ENCODE measurements at regions not wholly inside any gene's neighbourhood (a gene's known extent, or its start where the extent isn't known, plus 50 kb on each side); places are given as distances from the start of the nearest gene placed in this dataset.

GRCh38 chr14:36013483-36013882, 163.0 kb downstream of the PTCSC3 start:
- Mint-ChIP-seq H3K27me3 (peaks cover 11% of the 10 kb centered on the region), H3K4me3 (no peak overlapping the region), H3K4me1 (ENCODE audit: unreplicated experiment) (no peaks in the 10 kb centered on the region), H3K36me3 (no peaks in the 10 kb centered on the region), H3K27ac (no peak overlapping the region), H3K9me3 (no peaks in the 10 kb centered on the region)
- no peak for DNase-seq (ENCODE audit: extremely low spot score, unreplicated experiment)
- TF ChIP-seq CTCF (conservative IDR thresholded peaks at IDR 0.05): no peak

- no peak overlapping the region for H3K4me3 Mint-ChIP-seq
- no peaks in the 10 kb centered on the region for H3K4me1 Mint-ChIP-seq (ENCODE audit: unreplicated experiment)
- no peaks in the 10 kb centered on the region for H3K36me3 Mint-ChIP-seq
- no peak for DNase-seq (ENCODE audit: extremely low spot score, unreplicated experiment)
- TF ChIP-seq CTCF (conservative IDR thresholded peaks at IDR 0.05): no peak
- no peak overlapping the region for H3K27ac Mint-ChIP-seq
- H3K27me3 Mint-ChIP-seq: peaks cover 11% of the 10 kb centered on the region
- no peaks in the 10 kb centered on the region for H3K9me3 Mint-ChIP-seq
These were observed 163.9 kb downstream of the PTCSC3 start for GRCh38 chr14:36012621-36013020.

GRCh38 chr14:36009643-36010042, 166.9 kb downstream of the PTCSC3 start:
- Mint-ChIP-seq H3K4me3 (no peak overlapping the region), H3K36me3 (no peaks in the 10 kb centered on the region), H3K27me3 (peaks cover 11% of the 10 kb centered on the region), H3K27ac (no peak overlapping the region), H3K4me1 (ENCODE audit: unreplicated experiment) (peaks cover 16% of the 10 kb centered on the region), H3K9me3 (no peaks in the 10 kb centered on the region)
- no peak for DNase-seq (ENCODE audit: extremely low spot score, unreplicated experiment)
- no peak for TF ChIP-seq CTCF (conservative IDR thresholded peaks at IDR 0.05)

- Mint-ChIP-seq H3K27ac (no peak overlapping the region), H3K4me1 (ENCODE audit: unreplicated experiment) (peaks cover 16% of the 10 kb centered on the region), H3K36me3 (no peaks in the 10 kb centered on the region), H3K4me3 (no peak overlapping the region), H3K27me3 (peaks cover 11% of the 10 kb centered on the region), H3K9me3 (no peaks in the 10 kb centered on the region)
- no peak for TF ChIP-seq CTCF (conservative IDR thresholded peaks at IDR 0.05)
- no peak for DNase-seq (ENCODE audit: extremely low spot score, unreplicated experiment)
These were observed 169.9 kb downstream of the PTCSC3 start for GRCh38 chr14:36006623-36007022.

GRCh38 chr14:36005670-36006069, 170.9 kb downstream of the PTCSC3 start:
- no peak for DNase-seq (ENCODE audit: extremely low spot score, unreplicated experiment)
- no peak for TF ChIP-seq CTCF (conservative IDR thresholded peaks at IDR 0.05)
- Mint-ChIP-seq H3K4me3 (no peak overlapping the region), H3K27ac (no peak overlapping the region), H3K36me3 (no peaks in the 10 kb centered on the region), H3K4me1 (ENCODE audit: unreplicated experiment) (peaks cover 16% of the 10 kb centered on the region), H3K27me3 (peaks cover 9% of the 10 kb centered on the region), H3K9me3 (no peaks in the 10 kb centered on the region)

GRCh38 chr14:36001936-36002335, 174.6 kb downstream of the PTCSC3 start:
- no peak overlapping the region for H3K27ac Mint-ChIP-seq
- no peaks in the 10 kb centered on the region for H3K36me3 Mint-ChIP-seq
- H3K4me1 Mint-ChIP-seq (ENCODE audit: unreplicated experiment): peaks cover 13% of the 10 kb centered on the region
- TF ChIP-seq CTCF (conservative IDR thresholded peaks at IDR 0.05): no peak
- no peak overlapping the region for H3K4me3 Mint-ChIP-seq
- DNase-seq (ENCODE audit: extremely low spot score, unreplicated experiment): no peak
- H3K9me3 Mint-ChIP-seq: no peaks in the 10 kb centered on the region
- peaks cover 5% of the 10 kb centered on the region for H3K27me3 Mint-ChIP-seq
